Suprapubic skin (tissue), 3 donors: ENCODE measurements at regions not wholly inside any gene's neighbourhood (a gene's known extent, or its start where the extent isn't known, plus 50 kb on each side); places are given as distances from the start of the nearest gene placed in this dataset.

Experiments used
- POLR2AphosphoS5 ChIP-seq, 3 donors: sonication (generic); formaldehyde crosslinking; IDR thresholded peaks; one replicate each; pipeline ENCODE4 v1.6.1; 2017; ENCODE audit warnings: antibody characterized with exemption in 3 of 3
- TF ChIP-seq, protein P1 (sequence below), 2 donors: fragments of 200-600 bp in 1 of 2; fragments of 450-650 bp in 1 of 2; sonication (generic) in 1 of 2; IDR thresholded peaks; one replicate each; pipeline ENCODE4 v1.5.1; 2016 to 2019; ENCODE audit warnings: antibody characterized with exemption in 2 of 2, mild to moderate bottlenecking in 1 of 2, moderate library complexity in 1 of 2

DNA sequence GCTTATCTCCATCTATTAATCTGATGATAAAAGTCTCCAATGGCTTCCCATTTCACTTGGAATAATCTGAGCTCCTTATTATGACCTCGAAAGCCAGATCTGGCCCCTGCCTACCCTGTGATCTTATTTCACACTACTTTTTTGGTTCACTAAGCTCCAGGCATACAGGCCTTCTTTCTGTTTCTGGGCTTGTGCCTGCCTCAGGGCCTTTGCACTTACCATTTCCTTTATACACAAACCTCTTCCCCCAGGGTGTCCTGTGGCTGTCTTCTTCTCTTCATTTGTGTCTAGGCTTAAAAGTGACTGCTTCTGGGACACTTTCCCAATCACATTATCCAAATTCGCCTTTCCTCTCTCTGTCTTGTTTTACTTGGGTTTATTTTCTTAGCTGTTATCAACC lies 478.8 kb downstream of the LRIG3 start:
- TF ChIP-seq, protein P1, sequence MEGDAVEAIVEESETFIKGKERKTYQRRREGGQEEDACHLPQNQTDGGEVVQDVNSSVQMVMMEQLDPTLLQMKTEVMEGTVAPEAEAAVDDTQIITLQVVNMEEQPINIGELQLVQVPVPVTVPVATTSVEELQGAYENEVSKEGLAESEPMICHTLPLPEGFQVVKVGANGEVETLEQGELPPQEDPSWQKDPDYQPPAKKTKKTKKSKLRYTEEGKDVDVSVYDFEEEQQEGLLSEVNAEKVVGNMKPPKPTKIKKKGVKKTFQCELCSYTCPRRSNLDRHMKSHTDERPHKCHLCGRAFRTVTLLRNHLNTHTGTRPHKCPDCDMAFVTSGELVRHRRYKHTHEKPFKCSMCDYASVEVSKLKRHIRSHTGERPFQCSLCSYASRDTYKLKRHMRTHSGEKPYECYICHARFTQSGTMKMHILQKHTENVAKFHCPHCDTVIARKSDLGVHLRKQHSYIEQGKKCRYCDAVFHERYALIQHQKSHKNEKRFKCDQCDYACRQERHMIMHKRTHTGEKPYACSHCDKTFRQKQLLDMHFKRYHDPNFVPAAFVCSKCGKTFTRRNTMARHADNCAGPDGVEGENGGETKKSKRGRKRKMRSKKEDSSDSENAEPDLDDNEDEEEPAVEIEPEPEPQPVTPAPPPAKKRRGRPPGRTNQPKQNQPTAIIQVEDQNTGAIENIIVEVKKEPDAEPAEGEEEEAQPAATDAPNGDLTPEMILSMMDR (IDR thresholded peaks at IDR 0.05) = no peak
- no peak for TF ChIP-seq POLR2AphosphoS5 (IDR thresholded peaks at IDR 0.05)
